Skeletal muscle tissue (tissue), 3 donors: ENCODE measurements at regions not wholly inside any gene's neighbourhood (a gene's known extent, or its start where the extent isn't known, plus 50 kb on each side); places are given as distances from the start of the nearest gene placed in this dataset.

Source experiments
- H3K27ac ChIP-seq: one replicate; pipeline ENCODE4 v1.7.0; 2013; ENCODE audit warnings: mild to moderate bottlenecking, low read depth, low read length, inconsistent platforms
- H3K27me3 ChIP-seq, 3 donors: one replicate each; pipeline ENCODE4 v1.7.0; 2013; ENCODE audit warnings: low read length in 3 of 3; ENCODE audit not compliant: control insufficient read depth in 3 of 3, insufficient read depth in 3 of 3
- H3K36me3 ChIP-seq, 3 donors: one replicate each; pipeline ENCODE4 v1.7.0; 2013; ENCODE audit warnings: low read length in 3 of 3; ENCODE audit not compliant: control insufficient read depth in 3 of 3, insufficient read depth in 3 of 3
- H3K4me1 ChIP-seq, 3 donors: one replicate each; pipeline ENCODE4 v1.7.0; 2013; ENCODE audit warnings: low read length in 3 of 3, mild to moderate bottlenecking in 3 of 3; ENCODE audit not compliant: control insufficient read depth in 3 of 3, insufficient read depth in 3 of 3
- H3K4me3 ChIP-seq, 3 donors: one replicate each; pipeline ENCODE4 v1.7.0; 2013; ENCODE audit warnings: low read length in 3 of 3
- H3K9ac ChIP-seq, 3 donors: one replicate each; pipeline ENCODE4 v1.7.0; 2013; ENCODE audit warnings: low read length in 3 of 3, mild to moderate bottlenecking in 3 of 3, moderate library complexity in 2 of 3, low read depth in 1 of 3
- H3K9me3 ChIP-seq, 3 donors: one replicate each; pipeline ENCODE4 v1.7.0; 2013; ENCODE audit warnings: low read length in 3 of 3; ENCODE audit not compliant: control insufficient read depth in 3 of 3
- donor health status: Osteomylitis.

DNA sequence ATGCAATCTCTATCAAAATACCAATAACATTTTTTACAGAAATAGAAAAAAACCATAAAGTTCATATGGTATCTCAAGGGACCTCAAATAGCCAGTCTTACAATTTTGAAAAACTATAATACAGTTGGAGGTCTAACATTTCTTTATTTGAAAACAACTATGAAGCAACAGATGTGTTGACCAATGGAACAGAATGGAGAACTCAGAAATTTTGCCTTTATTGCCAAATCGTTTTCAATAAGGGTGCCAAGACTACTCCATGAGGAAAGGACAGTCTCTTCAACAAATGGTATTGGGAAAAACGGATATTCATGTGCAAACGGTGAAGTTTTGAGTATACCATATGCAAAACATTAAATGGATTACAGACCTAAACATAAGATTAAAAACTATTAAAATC lies 470.8 kb upstream of the DPP6 start:
- Histone ChIP-seq H3K9me3 (peaks cover 0 to 8% (median 5%) of the 10 kb centered on the region in 3 donors), H3K36me3 (no peaks in the 10 kb centered on the region), H3K4me3 (no peak overlapping the region), H3K27ac (no peak overlapping the region), H3K4me1 (no peaks in the 10 kb centered on the region), H3K9ac (no peak overlapping the region), H3K27me3 (no peaks in the 10 kb centered on the region)

DNA sequence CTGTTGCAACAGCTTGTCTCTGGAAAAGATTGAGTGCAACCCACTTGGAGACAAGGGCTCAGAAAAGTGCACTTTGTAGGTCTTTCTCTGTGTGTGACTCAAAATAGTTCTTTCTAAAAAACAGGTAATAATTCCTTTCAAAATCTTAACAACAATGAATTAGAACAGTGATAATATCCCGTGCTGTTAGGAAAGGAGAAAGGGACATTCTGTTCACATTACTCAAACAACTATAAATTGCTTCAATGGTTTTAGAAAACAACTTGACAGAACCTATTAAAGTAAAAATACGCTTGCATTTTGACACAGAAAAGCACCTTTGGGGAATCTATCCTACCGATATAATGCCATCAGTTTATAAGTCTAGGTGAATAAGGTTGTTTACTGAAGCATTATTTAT lies 468.1 kb upstream of the DPP6 start:
- H3K27ac ChIP-seq, result no peak overlapping the region

DNA sequence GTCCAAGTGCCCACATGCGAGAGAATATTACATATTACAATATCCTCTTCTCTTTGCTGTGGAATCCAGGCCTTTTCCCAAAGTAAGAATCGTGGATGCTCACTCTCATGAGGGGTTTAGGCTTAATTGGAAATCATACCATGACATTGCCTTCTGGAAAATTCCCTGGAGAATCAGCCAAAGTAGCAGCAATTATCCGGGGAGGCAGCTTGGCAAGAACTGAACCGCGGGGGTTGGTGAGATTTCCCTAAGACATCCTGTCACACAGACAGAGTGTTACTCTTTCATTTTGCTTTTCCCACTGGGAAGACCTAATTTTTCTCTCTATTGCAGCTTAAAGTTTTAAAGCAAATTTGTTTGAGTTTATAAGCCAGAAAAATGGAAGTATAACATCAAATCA lies 463.6 kb upstream of the DPP6 start:
- Histone ChIP-seq H3K9me3 (peaks cover 0 to 7% (median 0%) of the 10 kb centered on the region in 3 donors), H3K4me1 (no peaks in the 10 kb centered on the region), H3K27ac (no peak overlapping the region), H3K4me3 (no peak overlapping the region), H3K27me3 (no peaks in the 10 kb centered on the region), H3K9ac (no peak overlapping the region), H3K36me3 (no peaks in the 10 kb centered on the region)

More for the DNA sequence above, 468.1 kb upstream of the DPP6 start:
- Histone ChIP-seq H3K4me3 (no peak overlapping the region), H3K27me3 (no peaks in the 10 kb centered on the region), H3K9ac (no peak overlapping the region), H3K9me3 (peaks cover 0 to 5% (median 2%) of the 10 kb centered on the region in 3 donors), H3K36me3 (no peaks in the 10 kb centered on the region), H3K4me1 (no peaks in the 10 kb centered on the region)

DNA sequence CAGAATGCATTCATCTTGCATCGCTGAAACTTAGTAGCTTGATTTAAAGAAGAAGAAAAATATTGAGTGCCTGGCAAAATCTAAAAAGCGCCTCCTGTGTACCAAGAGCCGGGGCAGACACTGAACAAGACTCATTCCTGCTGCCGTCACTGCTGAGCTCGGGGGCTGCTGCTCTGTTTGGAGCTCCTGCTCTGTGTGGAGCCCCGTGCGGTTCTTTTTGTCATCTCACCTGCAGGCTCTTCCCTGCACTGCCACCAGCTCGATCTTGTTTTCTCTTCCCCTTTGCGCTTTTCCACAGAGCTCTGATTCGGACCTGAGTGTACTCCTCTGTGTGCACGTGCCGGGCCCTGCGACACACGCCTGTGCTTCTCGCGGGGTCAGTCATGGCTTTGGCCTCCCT lies 462.1 kb upstream of the DPP6 start:
- Histone ChIP-seq H3K9me3 (peaks cover 0 to 2% (median 0%) of the 10 kb centered on the region in 3 donors), H3K4me3 (no peak overlapping the region), H3K27ac (no peak overlapping the region), H3K27me3 (no peaks in the 10 kb centered on the region), H3K9ac (no peak overlapping the region), H3K4me1 (no peaks in the 10 kb centered on the region), H3K36me3 (no peaks in the 10 kb centered on the region)

DNA sequence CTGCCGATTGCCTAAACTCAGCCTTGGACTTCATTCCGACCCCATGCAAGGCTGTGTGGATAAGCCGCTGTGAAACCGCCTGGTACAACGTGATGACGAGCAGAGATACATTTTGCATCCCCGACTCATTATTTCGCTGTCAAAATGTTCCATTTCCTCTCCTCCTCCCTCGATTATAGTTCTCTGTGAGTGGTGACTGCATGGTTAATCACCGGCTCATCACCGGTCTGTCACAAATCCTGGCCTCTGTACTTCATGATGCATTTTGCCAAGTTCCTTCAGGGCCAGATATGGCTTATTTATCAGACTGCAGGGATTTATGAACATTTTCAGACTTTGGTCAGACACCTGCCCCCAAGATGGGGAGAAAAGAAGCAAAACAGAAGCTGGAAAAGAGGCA lies 461.6 kb upstream of the DPP6 start:
- no peaks in the 10 kb centered on the region for H3K27me3 ChIP-seq
- no peak overlapping the region for H3K27ac ChIP-seq
- peaks cover 0 to 2% (median 0%) of the 10 kb centered on the region in 3 donors for H3K9me3 ChIP-seq
- H3K4me3 ChIP-seq, result no peak overlapping the region
- no peaks in the 10 kb centered on the region for H3K4me1 ChIP-seq
- H3K9ac ChIP-seq, result no peak overlapping the region
- no peaks in the 10 kb centered on the region for H3K36me3 ChIP-seq

DNA sequence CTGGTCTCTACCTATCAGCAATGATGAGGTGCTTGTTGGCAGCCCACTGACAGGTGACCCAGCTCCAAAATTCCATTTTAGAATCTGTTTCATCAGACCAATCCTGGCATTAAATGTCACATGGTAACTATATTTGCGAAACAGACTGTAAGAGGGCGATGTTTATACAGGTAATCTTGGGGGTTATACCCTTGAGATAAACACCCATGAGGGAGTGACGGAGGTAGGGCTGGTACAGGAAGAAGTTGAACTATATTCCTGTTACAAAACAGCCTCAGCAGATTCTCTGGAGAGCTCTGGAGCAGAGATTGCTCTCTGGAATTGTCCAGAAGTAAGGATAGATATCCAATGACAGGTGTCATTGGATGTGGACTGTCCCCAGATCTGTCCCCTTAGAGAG lies 444.8 kb upstream of the DPP6 start:
- no peak overlapping the region for H3K9ac ChIP-seq
- no peaks in the 10 kb centered on the region for H3K36me3 ChIP-seq
- H3K4me3 ChIP-seq, result no peak overlapping the region
- H3K4me1 ChIP-seq, result no peaks in the 10 kb centered on the region
- H3K27me3 ChIP-seq, result no peaks in the 10 kb centered on the region
- H3K9me3 ChIP-seq, result no peaks in the 10 kb centered on the region
- H3K27ac ChIP-seq, result no peak overlapping the region

DNA sequence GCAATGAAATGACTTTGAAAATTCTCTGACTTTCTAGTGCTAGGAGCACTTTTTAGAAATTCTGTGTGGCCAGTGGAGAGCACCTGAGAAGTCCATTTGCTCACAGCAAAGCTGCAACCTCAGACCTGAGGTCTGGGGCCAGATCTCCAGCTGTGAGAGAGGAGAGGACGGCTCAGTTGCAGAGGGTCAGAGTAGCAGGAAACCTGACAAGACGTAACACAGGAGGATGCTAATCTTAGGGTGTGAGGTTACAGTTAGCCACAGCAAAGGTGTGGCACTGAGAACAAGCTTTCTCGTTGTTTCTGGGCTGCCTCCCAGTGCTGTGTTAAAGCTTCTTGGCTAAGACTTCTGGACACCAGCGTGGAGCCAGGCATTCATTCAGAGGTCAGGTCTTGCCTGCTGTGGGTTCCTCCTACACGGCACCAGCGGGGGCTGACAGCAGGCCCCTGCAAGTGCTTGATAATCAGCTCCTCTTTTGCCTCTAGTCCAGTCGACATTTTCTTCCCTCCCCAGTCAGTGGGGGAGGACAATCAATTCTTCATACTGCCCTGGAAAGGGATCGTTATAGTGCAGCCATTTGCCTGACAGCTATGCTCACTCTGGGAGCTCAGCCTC lies 435.4 kb upstream of the DPP6 start:
- no peaks in the 10 kb centered on the region for H3K4me1 ChIP-seq
- H3K4me3 ChIP-seq, result no peak overlapping the region
- H3K36me3 ChIP-seq, result no peaks in the 10 kb centered on the region
- H3K9me3 ChIP-seq, result no peaks in the 10 kb centered on the region
- no peaks in the 10 kb centered on the region for H3K27me3 ChIP-seq
- no peak overlapping the region for H3K27ac ChIP-seq
- H3K9ac ChIP-seq, result no peak overlapping the region

DNA sequence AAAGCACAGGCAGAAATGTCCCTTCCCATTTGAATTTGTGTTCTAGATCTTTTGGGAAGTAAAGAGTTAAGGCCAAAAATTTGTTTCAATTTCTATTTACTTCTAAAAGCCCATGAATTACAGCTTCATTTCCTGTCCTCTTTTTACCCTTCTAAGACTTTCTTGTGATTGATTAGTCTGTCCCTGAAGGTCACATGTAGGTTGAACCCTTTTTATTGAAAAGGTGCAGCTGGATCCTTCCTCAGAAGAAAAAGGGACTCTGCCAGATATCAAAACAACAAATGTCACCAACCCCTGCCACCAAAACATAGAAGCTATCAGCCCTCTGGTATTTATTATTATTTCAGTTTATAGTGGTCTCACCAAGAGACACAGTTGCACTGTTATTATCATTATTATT lies 424.9 kb upstream of the DPP6 start:
- Histone ChIP-seq H3K4me1 (no peaks in the 10 kb centered on the region), H3K4me3 (no peak overlapping the region), H3K27ac (no peak overlapping the region), H3K9me3 (no peaks in the 10 kb centered on the region), H3K36me3 (no peaks in the 10 kb centered on the region), H3K9ac (no peak overlapping the region), H3K27me3 (no peaks in the 10 kb centered on the region)

DNA sequence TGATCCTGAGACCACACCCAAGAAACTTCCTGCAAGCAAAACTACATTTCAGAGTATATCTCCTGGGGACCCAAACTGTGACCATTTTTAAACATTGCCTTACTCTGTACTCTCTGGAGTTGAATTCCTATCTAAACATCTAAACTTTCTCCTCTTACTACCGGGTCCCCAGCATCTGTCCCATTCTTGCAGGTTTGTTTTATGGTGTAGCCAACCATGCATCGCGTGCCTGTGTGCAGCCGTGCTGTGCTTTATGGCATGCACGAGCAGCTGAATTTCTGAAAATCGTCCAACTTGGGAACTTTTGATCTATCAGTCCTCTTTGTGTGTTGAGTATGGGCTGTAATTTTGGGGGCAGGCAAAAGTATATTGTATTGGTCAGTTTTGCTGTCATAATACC lies 423.8 kb upstream of the DPP6 start:
- H3K9me3 ChIP-seq, result no peaks in the 10 kb centered on the region
- no peaks in the 10 kb centered on the region for H3K27me3 ChIP-seq
- no peak overlapping the region for H3K27ac ChIP-seq

DNA sequence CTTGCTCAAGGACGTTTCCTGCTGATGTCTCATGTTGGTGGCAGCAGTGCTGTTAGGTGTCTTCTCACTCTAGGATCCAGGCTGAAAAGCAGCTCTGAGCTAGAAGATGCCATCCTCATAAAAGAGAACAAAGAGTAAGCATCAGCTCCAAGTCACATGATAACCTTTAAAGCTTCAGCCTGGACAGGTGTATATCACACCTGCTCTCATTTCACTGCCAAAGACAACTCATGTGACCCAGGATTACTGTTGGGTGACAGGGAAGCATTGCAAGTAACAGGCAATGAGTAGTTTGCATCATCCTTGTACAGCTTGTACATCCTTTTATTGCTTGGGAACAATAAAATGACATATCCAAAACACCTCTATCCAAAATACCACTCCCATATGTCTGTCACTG lies 423.4 kb upstream of the DPP6 start:
- no peak overlapping the region for H3K9ac ChIP-seq
- no peaks in the 10 kb centered on the region for H3K9me3 ChIP-seq
- H3K27ac ChIP-seq, result no peak overlapping the region
- H3K36me3 ChIP-seq, result no peaks in the 10 kb centered on the region
- no peaks in the 10 kb centered on the region for H3K4me1 ChIP-seq
- no peak overlapping the region for H3K4me3 ChIP-seq
- H3K27me3 ChIP-seq, result no peaks in the 10 kb centered on the region

More for the DNA sequence above, 423.8 kb upstream of the DPP6 start:
- Histone ChIP-seq H3K9ac (no peak overlapping the region), H3K4me3 (no peak overlapping the region), H3K36me3 (no peaks in the 10 kb centered on the region), H3K4me1 (no peaks in the 10 kb centered on the region)
